Smooth muscle cell (in vitro differentiated cells): ENCODE measurements at regions not wholly inside any gene's neighbourhood (a gene's known extent, or its start where the extent isn't known, plus 50 kb on each side); places are given as distances from the start of the nearest gene placed in this dataset.
A peak's percentile ranks its signal among the peaks of the same experiment; 100 is the strongest.

Experiments used
- DNase-seq: peaks from one replicate; lab custom pipeline; 2025; ENCODE audit not compliant: unreplicated experiment; lab: John Stamatoyannopoulos, UW
- H2AFZ ChIP-seq: fragments of 200-600 bp; sonication (generic); 2 replicates; pipeline ENCODE4 v1.6.0; 2016; ENCODE audit warnings: antibody characterized with exemption, low read depth, mild to moderate bottlenecking
- H3F3A ChIP-seq: fragments of 200-600 bp; sonication (generic); 2 replicates; pipeline ENCODE4 v1.6.0; 2017; ENCODE audit warnings: antibody characterized with exemption, low read depth
- H3K27ac ChIP-seq: fragments of 200-600 bp; sonication (generic); 2 replicates; pipeline ENCODE4 v1.5.1; 2016; ENCODE audit warnings: low read depth, mild to moderate bottlenecking
- H3K27me3 ChIP-seq: fragments of 200-600 bp; sonication (generic); 2 replicates; pipeline ENCODE4 v1.6.1; 2016; ENCODE audit warnings: low read depth, mild to moderate bottlenecking
- H3K36me3 ChIP-seq: fragments of 200-600 bp; sonication (generic); 2 replicates; pipeline ENCODE4 v1.5.1; 2016; ENCODE audit warnings: low read depth
- H3K4me1 ChIP-seq: fragments of 200-600 bp; sonication (generic); 2 replicates; pipeline ENCODE4 v1.5.1; 2016; ENCODE audit warnings: low read depth
- H3K4me2 ChIP-seq: fragments of 200-600 bp; sonication (generic); 2 replicates; pipeline ENCODE4 v1.6.0; 2016; ENCODE audit warnings: mild to moderate bottlenecking
- H3K4me3 ChIP-seq: fragments of 200-600 bp; sonication (generic); 2 replicates; pipeline ENCODE4 v1.5.1; 2016; ENCODE audit warnings: mild to moderate bottlenecking
- H3K79me2 ChIP-seq: fragments of 200-600 bp; sonication (generic); 2 replicates; pipeline ENCODE4 v1.6.0; 2016; ENCODE audit warnings: low read depth, mild to moderate bottlenecking
- H3K9ac ChIP-seq: fragments of 200-600 bp; sonication (generic); 2 replicates; pipeline ENCODE4 v1.6.0; 2016; ENCODE audit warnings: low read depth
- H3K9me3 ChIP-seq: fragments of 200-600 bp; sonication (generic); replicated peaks from 2 replicates; pipeline ENCODE4 v1.5.1; 2016; ENCODE audit warnings: low read depth
- H4K20me1 ChIP-seq: fragments of 200-600 bp; sonication (generic); 2 replicates; pipeline ENCODE4 v1.6.0; 2016; ENCODE audit warnings: low read depth
- CTCF ChIP-seq: fragments of 200-600 bp; sonication (generic); IDR thresholded peaks from 2 replicates; pipeline ENCODE4 v1.5.1; 2017; ENCODE audit warnings: borderline replicate concordance, mild to moderate bottlenecking, antibody characterized with exemption; ENCODE audit not compliant: insufficient read depth, poor library complexity, severe bottlenecking
- WGBS: methylation state at CpG from one replicate; pipeline ENCODE4 v1.1.7; 2016; ENCODE audit warnings: low lambda C conversion rate; 5-methylcytosine and 5-hydroxymethylcytosine counted together

- Histone ChIP-seq H3K4me3 (no peak overlapping the region), H3F3A (no peaks in the 10 kb centered on the region), H3K27me3 (no peaks in the 10 kb centered on the region), H3K4me1 (no peaks in the 10 kb centered on the region), H2AFZ (no peak overlapping the region), H3K36me3 (no peaks in the 10 kb centered on the region), H3K9me3 (no peaks in the 10 kb centered on the region), H3K4me2 (no peak overlapping the region), H3K27ac (no peak overlapping the region), H3K9ac (no peak overlapping the region), H4K20me1 (no peaks in the 10 kb centered on the region), H3K79me2 (no peaks in the 10 kb centered on the region)
- no peak for TF ChIP-seq CTCF
- WGBS: 82% methylated on average over 5 of the region's 5 CpGs
- DNase-seq: no peak
Measured at GRCh38 chr12:89831310-89832095, 122.9 kb upstream of the ATP2B1 start.

GRCh38 chr12:89829434-89829975, 120.9 kb upstream of the ATP2B1 start:
- Histone ChIP-seq H3K9ac (no peak overlapping the region), H3K9me3 (no peaks in the 10 kb centered on the region), H3K4me3 (no peak overlapping the region), H3K4me1 (peaks cover 4% of the 10 kb centered on the region), H3K4me2 (peak overlapping the region; percentile 53), H3K27me3 (no peaks in the 10 kb centered on the region), H3K79me2 (no peaks in the 10 kb centered on the region), H4K20me1 (no peaks in the 10 kb centered on the region), H3K27ac (no peak overlapping the region), H3F3A (no peaks in the 10 kb centered on the region), H3K36me3 (no peaks in the 10 kb centered on the region), H2AFZ (no peak overlapping the region)
- DNase-seq: no peak
- 53% methylated on average over 2 of the region's 2 CpGs for WGBS
- TF ChIP-seq CTCF: no peak

- H3K4me3 ChIP-seq: no peak overlapping the region
- WGBS: 68% methylated on average over 2 of the region's 2 CpGs
Measured at GRCh38 chr12:89828575-89828974, 119.9 kb upstream of the ATP2B1 start.

More at GRCh38 chr12:89828575-89828974, 119.9 kb upstream of the ATP2B1 start:
- Histone ChIP-seq H3K9ac (no peak overlapping the region), H3K27me3 (no peaks in the 10 kb centered on the region), H2AFZ (no peak overlapping the region), H3K27ac (no peak overlapping the region), H3K79me2 (no peaks in the 10 kb centered on the region), H3K4me2 (peak overlapping the region; percentile 53), H4K20me1 (no peaks in the 10 kb centered on the region), H3K4me1 (peaks cover 4% of the 10 kb centered on the region), H3F3A (no peaks in the 10 kb centered on the region), H3K36me3 (no peaks in the 10 kb centered on the region), H3K9me3 (no peaks in the 10 kb centered on the region)
- no peak for TF ChIP-seq CTCF
- no peak for DNase-seq
